Sigmoid colon (tissue), 6 donors: ENCODE measurements at regions not wholly inside any gene's neighbourhood (a gene's known extent, or its start where the extent isn't known, plus 50 kb on each side); places are given as distances from the start of the nearest gene placed in this dataset.

Experiments used
- DNase-seq: peaks from one replicate; pipeline ENCODE4 v3.0.0-alpha.2; 2019
- H3K27ac ChIP-seq, 4 donors: fragments of 200-600 bp; sonication (generic); one replicate each; pipeline ENCODE4 v1.5.1; 2016 to 2019; ENCODE audit warnings: mild to moderate bottlenecking in 1 of 4
- H3K27me3 ChIP-seq, 3 donors: fragments of 200-600 bp; sonication (generic); one replicate each; pipeline ENCODE4 v1.5.1; 2019; ENCODE audit warnings: mild to moderate bottlenecking in 1 of 3
- H3K36me3 ChIP-seq, 4 donors: fragments of 200-600 bp; sonication (generic); one replicate each; pipeline ENCODE4 v1.5.1; 2016 to 2019
- H3K4me1 ChIP-seq, 4 donors: fragments of 200-600 bp; sonication (generic); one replicate each; pipeline ENCODE4 v1.5.1; 2017 to 2019
- H3K4me3 ChIP-seq, 4 donors: fragments of 200-600 bp; sonication (generic); one replicate each; pipeline ENCODE4 v1.5.1; 2017 to 2019; ENCODE audit warnings: mild to moderate bottlenecking in 2 of 4, moderate library complexity in 1 of 4
- H3K9me3 ChIP-seq, 4 donors: fragments of 200-600 bp in 3 of 4; sonication (generic) in 3 of 4; one replicate each; pipeline versions ENCODE4 v1.5.1 to v1.6.1; 2013 to 2019
- EP300 ChIP-seq, 4 donors: sonication (generic); formaldehyde crosslinking; IDR thresholded peaks; one replicate each; pipeline ENCODE4 v1.6.1; 2017; ENCODE audit warnings: antibody characterized with exemption in 4 of 4
- POLR2A ChIP-seq, 2 donors: fragments of 450-650 bp; IDR thresholded peaks; one replicate each; pipeline ENCODE4 v1.6.1; 2016; ENCODE audit warnings: antibody characterized with exemption in 2 of 2, mild to moderate bottlenecking in 2 of 2, moderate library complexity in 2 of 2
- POLR2AphosphoS5 ChIP-seq, 4 donors: sonication (generic); formaldehyde crosslinking; IDR thresholded peaks; one replicate each; pipeline ENCODE4 v1.6.1; 2017; ENCODE audit warnings: antibody characterized with exemption in 4 of 4
- WGBS, 2 donors: extraction: QIAGEN DNeasy Blood & Tissue Kit; methylation state at CpG; one replicate each; pipeline ENCODE4 v1.1.7; 2013; 5-methylcytosine and 5-hydroxymethylcytosine counted together
- intact Hi-C: fragments of 100-400 bp; cut with DNase I; formaldehyde crosslinking; loops from one replicate; pipeline ENCODE4 v1.15.1; 2023
- TF ChIP-seq, protein P1 (sequence below), 4 experiments: fragments of 450-650 bp in 3 of 4; fragments of 200-600 bp in 1 of 4; IDR thresholded peaks; one replicate each; pipeline ENCODE4 v1.5.1; 2016 to 2019; ENCODE audit warnings: antibody characterized with exemption in 4 of 4, mild to moderate bottlenecking in 3 of 4, moderate library complexity in 2 of 4
- donor health status: healthy with polysubstance abuse.
- donor health status: healthy.

DNA sequence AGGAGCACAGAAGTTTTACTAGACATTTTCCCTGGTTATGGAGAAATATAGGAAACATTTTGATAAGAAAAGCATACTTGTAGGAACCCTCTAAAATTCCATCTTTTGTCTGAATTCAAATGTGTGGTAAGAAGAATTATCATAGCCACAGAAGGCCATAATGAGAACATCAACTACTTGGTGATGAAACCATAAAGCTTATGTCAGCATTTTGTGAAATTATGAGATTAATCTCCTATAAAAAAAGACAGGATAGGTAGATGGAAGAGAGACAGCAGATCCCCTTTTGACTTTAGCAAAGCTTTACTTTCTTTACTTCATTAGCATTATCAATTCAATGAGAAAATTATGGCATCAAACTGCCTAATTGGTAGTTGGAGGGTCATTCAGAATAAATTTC is 697.0 kb downstream of the IGSF11 start:
- no peak for TF ChIP-seq POLR2A (IDR thresholded peaks at IDR 0.05)
- TF ChIP-seq, protein P1, sequence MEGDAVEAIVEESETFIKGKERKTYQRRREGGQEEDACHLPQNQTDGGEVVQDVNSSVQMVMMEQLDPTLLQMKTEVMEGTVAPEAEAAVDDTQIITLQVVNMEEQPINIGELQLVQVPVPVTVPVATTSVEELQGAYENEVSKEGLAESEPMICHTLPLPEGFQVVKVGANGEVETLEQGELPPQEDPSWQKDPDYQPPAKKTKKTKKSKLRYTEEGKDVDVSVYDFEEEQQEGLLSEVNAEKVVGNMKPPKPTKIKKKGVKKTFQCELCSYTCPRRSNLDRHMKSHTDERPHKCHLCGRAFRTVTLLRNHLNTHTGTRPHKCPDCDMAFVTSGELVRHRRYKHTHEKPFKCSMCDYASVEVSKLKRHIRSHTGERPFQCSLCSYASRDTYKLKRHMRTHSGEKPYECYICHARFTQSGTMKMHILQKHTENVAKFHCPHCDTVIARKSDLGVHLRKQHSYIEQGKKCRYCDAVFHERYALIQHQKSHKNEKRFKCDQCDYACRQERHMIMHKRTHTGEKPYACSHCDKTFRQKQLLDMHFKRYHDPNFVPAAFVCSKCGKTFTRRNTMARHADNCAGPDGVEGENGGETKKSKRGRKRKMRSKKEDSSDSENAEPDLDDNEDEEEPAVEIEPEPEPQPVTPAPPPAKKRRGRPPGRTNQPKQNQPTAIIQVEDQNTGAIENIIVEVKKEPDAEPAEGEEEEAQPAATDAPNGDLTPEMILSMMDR (IDR thresholded peaks at IDR 0.05) = no peak
- no peak for TF ChIP-seq EP300 (IDR thresholded peaks at IDR 0.05)
- no peak for TF ChIP-seq POLR2AphosphoS5 (IDR thresholded peaks at IDR 0.05)

DNA sequence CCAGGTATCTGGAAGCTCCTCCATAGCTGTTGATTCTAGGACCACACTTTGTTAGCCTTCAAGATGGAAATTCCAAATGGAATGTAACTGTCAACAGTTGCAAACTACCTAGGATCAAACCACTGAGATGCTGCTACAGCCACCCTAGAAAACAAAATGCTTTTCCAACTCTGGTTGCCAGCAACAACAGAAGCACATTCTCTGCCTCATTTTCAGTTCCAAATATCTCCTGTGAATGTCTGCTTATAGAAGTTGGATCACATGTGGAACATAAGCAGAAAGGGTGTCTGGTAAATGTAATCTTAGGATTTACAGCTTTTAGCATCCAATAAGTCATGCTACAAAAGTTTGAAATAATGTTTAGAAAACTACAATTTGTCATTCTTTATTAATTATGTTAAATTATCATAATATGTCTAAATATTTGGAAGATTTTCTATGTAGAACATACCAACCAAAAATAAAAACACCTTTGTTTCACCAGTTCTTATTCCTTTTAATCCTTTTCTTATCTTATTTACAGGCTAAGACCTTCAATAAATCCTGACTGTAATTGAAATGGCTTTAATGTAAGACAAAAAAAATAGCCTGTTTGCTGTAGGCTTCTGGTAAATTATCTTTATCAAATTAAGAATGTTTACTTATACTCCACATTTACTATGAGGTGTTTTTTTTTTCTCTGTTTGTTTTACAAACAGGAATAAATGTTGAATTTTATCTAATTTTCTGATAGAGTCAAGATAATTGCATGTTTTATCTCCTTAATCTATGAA is 687.1 kb downstream of the IGSF11 start:
- Histone ChIP-seq H3K9me3 (no peaks in the 10 kb centered on the region), H3K4me3 (no peak overlapping the region), H3K27me3 (no peaks in the 10 kb centered on the region), H3K27ac (no peak overlapping the region), H3K36me3 (no peaks in the 10 kb centered on the region), H3K4me1 (no peaks in the 10 kb centered on the region)
- no peak for TF ChIP-seq EP300 (IDR thresholded peaks at IDR 0.05)
- no peak for TF ChIP-seq POLR2AphosphoS5 (IDR thresholded peaks at IDR 0.05)
- DNase-seq = no peak
- intact Hi-C loops = no loop called here

More for the DNA sequence above, 697.0 kb downstream of the IGSF11 start:
- Histone ChIP-seq H3K27me3 (no peaks in the 10 kb centered on the region), H3K4me3 (no peak overlapping the region), H3K27ac (no peak overlapping the region), H3K9me3 (no peaks in the 10 kb centered on the region), H3K4me1 (no peaks in the 10 kb centered on the region), H3K36me3 (no peaks in the 10 kb centered on the region)
- DNase-seq = no peak
- intact Hi-C loops = no loop called here

DNA sequence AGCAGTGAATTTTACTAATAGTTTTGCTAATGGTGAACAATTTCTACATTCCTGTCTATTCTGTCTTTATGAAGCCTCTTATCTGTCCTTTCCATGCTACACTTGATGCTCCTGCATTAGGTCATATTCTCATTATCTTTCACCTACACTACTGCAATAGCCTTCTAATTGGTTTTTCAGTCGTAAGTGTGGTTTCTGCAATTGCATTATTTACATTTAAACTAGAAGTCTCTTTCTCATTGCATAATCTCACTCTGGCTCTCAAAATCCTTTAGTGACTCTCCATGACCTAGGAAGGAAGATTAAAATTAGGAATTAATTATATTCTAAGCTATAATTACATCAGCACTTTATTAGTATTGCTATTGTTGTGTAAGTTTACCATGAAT is 686.5 kb downstream of the IGSF11 start:
- H3K9me3 ChIP-seq = no peaks in the 10 kb centered on the region
- H3K4me1 ChIP-seq = no peaks in the 10 kb centered on the region
- no peak overlapping the region for H3K27ac ChIP-seq
- WGBS, 2 donors = 55 to 66% methylated on average over 1 of the region's 1 CpG
- intact Hi-C loops = no loop called here
- H3K27me3 ChIP-seq = no peaks in the 10 kb centered on the region
- H3K4me3 ChIP-seq = no peak overlapping the region
- H3K36me3 ChIP-seq = no peaks in the 10 kb centered on the region
- TF ChIP-seq POLR2AphosphoS5 (IDR thresholded peaks at IDR 0.05) = no peak
- TF ChIP-seq, protein P1 (IDR thresholded peaks at IDR 0.05) = no peak
- TF ChIP-seq EP300 (IDR thresholded peaks at IDR 0.05) = no peak
- no peak for TF ChIP-seq POLR2A (IDR thresholded peaks at IDR 0.05)
- DNase-seq = no peak

DNA sequence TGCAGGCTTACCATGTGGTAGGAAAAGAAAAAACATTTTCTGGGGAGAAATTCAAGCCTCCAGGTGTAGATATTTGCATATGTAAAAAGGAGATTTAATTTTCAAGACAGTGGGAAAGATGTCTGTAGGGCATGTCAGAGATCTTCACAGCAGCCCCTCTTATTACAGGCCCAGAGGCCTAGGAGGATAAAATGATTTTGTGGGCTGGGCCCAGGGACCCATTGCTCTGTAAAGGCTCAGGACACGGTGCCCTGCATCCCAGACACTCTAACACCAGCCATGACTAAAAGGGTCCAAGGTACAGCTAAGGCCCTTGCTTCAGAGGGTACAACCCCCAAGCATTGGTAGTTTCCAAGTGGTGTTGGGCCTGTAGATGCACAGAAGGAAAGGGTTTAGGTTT is 680.1 kb downstream of the IGSF11 start:
- Histone ChIP-seq H3K27ac (no peak overlapping the region), H3K4me1 (no peaks in the 10 kb centered on the region), H3K27me3 (no peaks in the 10 kb centered on the region), H3K36me3 (no peaks in the 10 kb centered on the region), H3K9me3 (peaks cover 0 to 15% (median 3%) of the 10 kb centered on the region in 4 donors), H3K4me3 (no peak overlapping the region)
- WGBS, 2 donors = 56 to 64% methylated on average over 1 of the region's 1 CpG
- DNase-seq = no peak
- intact Hi-C loops = no loop called here
- TF ChIP-seq EP300 (IDR thresholded peaks at IDR 0.05) = no peak
- no peak for TF ChIP-seq POLR2A (IDR thresholded peaks at IDR 0.05)
- TF ChIP-seq, protein P1 (IDR thresholded peaks at IDR 0.05) = no peak
- no peak for TF ChIP-seq POLR2AphosphoS5 (IDR thresholded peaks at IDR 0.05)

DNA sequence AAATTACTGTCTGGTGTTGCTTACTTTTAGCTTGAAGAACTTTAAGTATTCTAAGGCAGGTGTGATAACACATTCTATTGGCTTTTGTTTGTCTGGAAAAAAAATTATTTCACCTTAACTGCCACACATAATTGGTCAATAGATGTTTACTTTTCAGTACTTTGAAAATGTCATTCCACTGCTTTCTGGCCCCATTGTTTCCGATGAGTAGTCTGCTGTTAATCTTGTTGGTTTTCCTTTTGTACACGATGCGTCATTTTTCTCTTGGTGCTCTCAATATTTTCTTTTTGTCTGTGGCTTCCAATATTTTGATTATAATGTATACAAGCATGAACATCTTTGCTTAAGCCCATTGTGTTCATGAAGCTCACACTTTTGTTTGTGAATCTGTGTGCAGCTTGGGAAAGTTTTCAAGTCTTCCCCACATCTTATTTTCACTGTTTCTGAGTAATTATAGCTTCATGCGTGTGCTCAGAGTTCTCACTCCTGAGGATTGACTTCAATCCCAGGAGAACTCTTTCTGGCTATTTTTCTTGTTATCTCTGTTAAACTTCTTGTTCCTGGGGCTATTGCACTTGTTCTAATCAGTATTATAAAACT is 664.7 kb downstream of the IGSF11 start:
- peaks cover 0 to 7% (median 5%) of the 10 kb centered on the region in 4 donors for H3K9me3 ChIP-seq
- 94 to 95% methylated on average over 4 of the region's 4 CpGs for WGBS, 2 donors
- intact Hi-C loops = no loop called here
- TF ChIP-seq POLR2A (IDR thresholded peaks at IDR 0.05) (no peak), EP300 (IDR thresholded peaks at IDR 0.05) (no peak), POLR2AphosphoS5 (IDR thresholded peaks at IDR 0.05) (no peak)
- TF ChIP-seq, protein P1 (IDR thresholded peaks at IDR 0.05) = no peak
- H3K27ac ChIP-seq = no peak overlapping the region
- no peak for DNase-seq
- no peaks in the 10 kb centered on the region for H3K4me1 ChIP-seq
- H3K36me3 ChIP-seq = no peaks in the 10 kb centered on the region
- no peak overlapping the region for H3K4me3 ChIP-seq
- no peaks in the 10 kb centered on the region for H3K27me3 ChIP-seq
